ENCODE measurements at regions not wholly inside any gene's neighbourhood (a gene's known extent, or its start where the extent isn't known, plus 50 kb on each side); places are given as distances from the start of the nearest gene placed in this dataset.

DNA sequence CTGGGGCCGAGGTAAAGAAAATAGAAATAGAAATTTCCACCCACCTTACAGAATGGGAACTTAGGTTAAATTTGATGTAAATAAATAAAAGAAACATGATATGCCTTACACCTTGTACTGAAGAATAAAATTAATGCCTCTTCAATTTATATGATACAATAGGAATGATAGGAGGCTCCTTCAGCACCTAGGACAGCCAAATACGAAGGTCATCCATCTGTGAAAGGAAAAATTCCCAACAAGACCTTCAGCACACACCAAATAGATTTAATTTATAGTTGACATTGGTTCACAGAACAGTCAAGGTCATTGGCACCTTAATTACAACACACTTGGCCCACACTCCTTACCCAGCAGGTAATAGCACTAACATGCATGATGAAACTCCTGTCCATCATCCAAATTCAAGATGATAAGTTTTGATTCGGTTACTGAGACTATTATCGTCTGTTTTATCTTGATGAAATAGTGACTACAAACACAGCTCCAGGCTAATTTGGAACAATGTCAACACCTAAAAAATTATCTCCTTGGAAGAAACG, 250.9 kb downstream of the SNX13 start:
- TF ChIP-seq, protein P1, sequence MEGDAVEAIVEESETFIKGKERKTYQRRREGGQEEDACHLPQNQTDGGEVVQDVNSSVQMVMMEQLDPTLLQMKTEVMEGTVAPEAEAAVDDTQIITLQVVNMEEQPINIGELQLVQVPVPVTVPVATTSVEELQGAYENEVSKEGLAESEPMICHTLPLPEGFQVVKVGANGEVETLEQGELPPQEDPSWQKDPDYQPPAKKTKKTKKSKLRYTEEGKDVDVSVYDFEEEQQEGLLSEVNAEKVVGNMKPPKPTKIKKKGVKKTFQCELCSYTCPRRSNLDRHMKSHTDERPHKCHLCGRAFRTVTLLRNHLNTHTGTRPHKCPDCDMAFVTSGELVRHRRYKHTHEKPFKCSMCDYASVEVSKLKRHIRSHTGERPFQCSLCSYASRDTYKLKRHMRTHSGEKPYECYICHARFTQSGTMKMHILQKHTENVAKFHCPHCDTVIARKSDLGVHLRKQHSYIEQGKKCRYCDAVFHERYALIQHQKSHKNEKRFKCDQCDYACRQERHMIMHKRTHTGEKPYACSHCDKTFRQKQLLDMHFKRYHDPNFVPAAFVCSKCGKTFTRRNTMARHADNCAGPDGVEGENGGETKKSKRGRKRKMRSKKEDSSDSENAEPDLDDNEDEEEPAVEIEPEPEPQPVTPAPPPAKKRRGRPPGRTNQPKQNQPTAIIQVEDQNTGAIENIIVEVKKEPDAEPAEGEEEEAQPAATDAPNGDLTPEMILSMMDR (conservative IDR thresholded peaks at IDR 0.05; ENCODE audit: low read depth, low read length) = no peak
- no peak for TF ChIP-seq EZH2 (IDR thresholded peaks at IDR 0.05; ENCODE audit: low read length, unreplicated experiment)
- no peak for TF ChIP-seq EZH2phosphoT487 (IDR thresholded peaks at IDR 0.05; ENCODE audit: borderline replicate concordance, low read length)

All from PC-3 (cell line).